Esophagus squamous epithelium (tissue), 5 donors: ENCODE measurements at regions not wholly inside any gene's neighbourhood (a gene's known extent, or its start where the extent isn't known, plus 50 kb on each side); places are given as distances from the start of the nearest gene placed in this dataset.

ENCODE experiments used
- DNase-seq: peaks from one replicate; lab custom pipeline; 2025; lab: John Stamatoyannopoulos, UW
- H3K27ac ChIP-seq, 4 donors: fragments of 200-600 bp; sonication (generic); one replicate each; pipeline ENCODE4 v1.5.1; 2016 to 2019; ENCODE audit warnings: mild to moderate bottlenecking in 1 of 4
- H3K27me3 ChIP-seq, 4 donors: fragments of 200-600 bp; sonication (generic); 1 replicate in 3 of 4; 2 replicates in 1 of 4; pipeline versions ENCODE4 v1.5.1 to v1.6.0; 2017 to 2021; ENCODE audit warnings: antibody characterized with exemption in 1 of 4
- H3K36me3 ChIP-seq, 3 donors: fragments of 200-600 bp; sonication (generic); one replicate each; pipeline ENCODE4 v1.5.1; 2016 to 2019
- H3K4me1 ChIP-seq, 3 donors: fragments of 200-600 bp; sonication (generic); one replicate each; pipeline ENCODE4 v1.5.1; 2017 to 2019
- H3K4me3 ChIP-seq, 4 donors: fragments of 200-600 bp; sonication (generic); 1 replicate in 3 of 4; 2 replicates in 1 of 4; pipeline ENCODE4 v1.5.1; 2016 to 2019; ENCODE audit warnings: mild to moderate bottlenecking in 2 of 4, moderate library complexity in 1 of 4
- H3K9me3 ChIP-seq, 3 donors: fragments of 200-600 bp; sonication (generic); one replicate each; pipeline ENCODE4 v1.5.1; 2016 to 2019
- CTCF ChIP-seq, 6 experiments: fragments of 450-650 bp in 4 of 6; fragments of 200-600 bp in 2 of 6; sonication (generic) in 2 of 6; IDR thresholded peaks; one replicate each; pipeline ENCODE4 v1.5.1; 2016 to 2019; ENCODE audit warnings: antibody characterized with exemption in 6 of 6, mild to moderate bottlenecking in 4 of 6, moderate library complexity in 4 of 6
- POLR2A ChIP-seq, 4 donors: fragments of 450-650 bp; IDR thresholded peaks; one replicate each; pipeline ENCODE4 v1.6.1; 2017; ENCODE audit warnings: antibody characterized with exemption in 4 of 4, mild to moderate bottlenecking in 4 of 4, moderate library complexity in 3 of 4
- WGBS, 2 donors: methylation state at CpG; one replicate each; pipeline ENCODE4 v1.1.5; 2018; 5-methylcytosine and 5-hydroxymethylcytosine counted together
- intact Hi-C: fragments of 100-400 bp; cut with DNase I; formaldehyde crosslinking; loops from one replicate; pipeline ENCODE4 v1.15.0; 2022
- donor health status: DM: yes; HTN: yes; CAD: no.

DNA sequence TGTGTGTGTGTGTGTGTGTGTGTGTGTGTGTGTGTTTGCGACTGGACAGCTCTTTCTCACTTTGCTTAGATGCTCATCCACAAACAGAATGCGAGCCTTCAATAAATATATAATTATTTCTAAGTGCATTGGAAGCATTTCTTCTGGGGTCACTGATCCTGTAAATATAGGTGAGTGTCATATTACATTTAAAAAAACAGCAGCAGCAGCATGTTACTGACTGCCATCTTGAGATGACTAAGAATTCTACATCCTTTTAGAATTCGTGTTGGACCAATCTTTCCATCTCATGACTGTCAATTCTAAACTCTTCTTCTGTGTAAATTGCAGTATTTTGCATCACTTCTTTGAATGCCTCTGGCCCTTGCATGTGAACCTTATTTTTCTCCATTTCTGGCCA, 238.0 kb upstream of the DDI1 start:
- Histone ChIP-seq H3K27me3 (no peaks in the 10 kb centered on the region), H3K4me3 (no peak overlapping the region), H3K27ac (no peak overlapping the region), H3K36me3 (no peaks in the 10 kb centered on the region), H3K4me1 (no peaks in the 10 kb centered on the region), H3K9me3 (no peaks in the 10 kb centered on the region)
- no peak for DNase-seq
- 68 to 77% methylated on average over 3 of the region's 3 CpGs for WGBS, 2 donors
- intact Hi-C loops, result no loop called here
- TF ChIP-seq CTCF (IDR thresholded peaks at IDR 0.05) (no peak), POLR2A (IDR thresholded peaks at IDR 0.05) (no peak)

GRCh38 chr11:103800406-103801114, 235.9 kb upstream of the DDI1 start:
- H3K4me3 ChIP-seq, result no peak overlapping the region
- no peak overlapping the region for H3K27ac ChIP-seq
- H3K4me1 ChIP-seq, result peaks cover 0 to under 1% (median 0%) of the 10 kb centered on the region in 3 donors
- H3K36me3 ChIP-seq, result no peaks in the 10 kb centered on the region
- no peak for TF ChIP-seq POLR2A (IDR thresholded peaks at IDR 0.05)
- no peak for TF ChIP-seq CTCF (IDR thresholded peaks at IDR 0.05)
- no peak for DNase-seq
- H3K27me3 ChIP-seq, result no peaks in the 10 kb centered on the region
- intact Hi-C loops, result no loop called here
- WGBS, 2 donors, result 53 to 59% methylated on average over 7 to 9 of the region's 9 CpGs
- no peaks in the 10 kb centered on the region for H3K9me3 ChIP-seq

- no peak overlapping the region for H3K27ac ChIP-seq
- TF ChIP-seq CTCF (IDR thresholded peaks at IDR 0.05) (no peak), POLR2A (IDR thresholded peaks at IDR 0.05) (no peak)
- 65 to 77% methylated on average over 3 of the region's 3 CpGs for WGBS, 2 donors
- H3K9me3 ChIP-seq, result no peaks in the 10 kb centered on the region
- no peak overlapping the region for H3K4me3 ChIP-seq
- H3K36me3 ChIP-seq, result no peaks in the 10 kb centered on the region
- intact Hi-C loops, result no loop called here
- H3K4me1 ChIP-seq, result peaks cover 0 to 12% (median 0%) of the 10 kb centered on the region in 3 donors
- no peaks in the 10 kb centered on the region for H3K27me3 ChIP-seq
- no peak for DNase-seq
These were observed 233.4 kb upstream of the DDI1 start for GRCh38 chr11:103803062-103803461.

DNA sequence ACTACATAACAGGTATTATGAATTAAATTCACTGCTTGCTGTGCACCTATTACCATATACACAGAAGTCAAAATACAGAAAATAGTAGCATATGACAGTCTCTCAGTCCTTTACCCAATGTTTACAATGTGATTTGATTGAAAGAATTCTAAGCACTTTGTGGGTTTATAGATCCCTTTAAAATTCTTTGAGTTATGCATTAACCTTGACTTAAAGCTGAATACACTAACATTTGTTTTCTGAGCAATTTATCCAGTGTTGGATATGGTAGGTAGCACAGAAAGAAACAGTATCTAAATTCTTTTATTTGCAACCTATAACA, 230.8 kb upstream of the DDI1 start:
- Histone ChIP-seq H3K4me3 (no peak overlapping the region), H3K27me3 (no peaks in the 10 kb centered on the region), H3K4me1 (peaks cover 0 to 12% (median 0%) of the 10 kb centered on the region in 3 donors), H3K36me3 (no peaks in the 10 kb centered on the region), H3K9me3 (no peaks in the 10 kb centered on the region), H3K27ac (no peak overlapping the region)
- intact Hi-C loops, result no loop called here
- TF ChIP-seq POLR2A (IDR thresholded peaks at IDR 0.05) (no peak), CTCF (IDR thresholded peaks at IDR 0.05) (no peak)
- no peak for DNase-seq

GRCh38 chr11:103806130-103806895, 230.1 kb upstream of the DDI1 start:
- intact Hi-C loops, result no loop called here
- no peaks in the 10 kb centered on the region for H3K36me3 ChIP-seq
- H3K4me3 ChIP-seq, result peak overlapping the region in 1 of 4 donors; percentile 6
- H3K4me1 ChIP-seq, result peaks cover 0 to 12% (median 0%) of the 10 kb centered on the region in 3 donors
- no peak for DNase-seq
- H3K27ac ChIP-seq, result peak overlapping the region in 1 of 4 donors; percentile 36
- TF ChIP-seq POLR2A (IDR thresholded peaks at IDR 0.05) (no peak), CTCF (IDR thresholded peaks at IDR 0.05) (no peak)
- WGBS, 2 donors, result 16 to 25% methylated on average over 5 of the region's 5 CpGs
- H3K27me3 ChIP-seq, result no peaks in the 10 kb centered on the region
- H3K9me3 ChIP-seq, result no peaks in the 10 kb centered on the region
